GM13976 (cell line): ENCODE measurements at regions not wholly inside any gene's neighbourhood (a gene's known extent, or its start where the extent isn't known, plus 50 kb on each side); places are given as distances from the start of the nearest gene placed in this dataset.

Experiments used
- DNase-seq: peaks from one replicate; pipeline ENCODE4 v3.0.0; 2012; ENCODE audit warnings: low spot score
- in situ Hi-C: fragments of 300-500 bp; cut with MboI; formaldehyde crosslinking; loops from one replicate; pipeline ENCODE4 v1.12.0; 2022; ENCODE audit warnings: low sequenced_read_pairs, mixed read lengths, inconsistent platforms; ENCODE audit not compliant: unreplicated experiment
- TF ChIP-seq, protein P1 (sequence below): IDR thresholded peaks from 2 replicates; pipeline ENCODE4 v1.5.1; 2012; ENCODE audit warnings: borderline replicate concordance, mild to moderate bottlenecking; ENCODE audit not compliant: insufficient read depth; ENCODE audit errors: extremely low read depth, missing control alignments, control extremely low read depth

DNA sequence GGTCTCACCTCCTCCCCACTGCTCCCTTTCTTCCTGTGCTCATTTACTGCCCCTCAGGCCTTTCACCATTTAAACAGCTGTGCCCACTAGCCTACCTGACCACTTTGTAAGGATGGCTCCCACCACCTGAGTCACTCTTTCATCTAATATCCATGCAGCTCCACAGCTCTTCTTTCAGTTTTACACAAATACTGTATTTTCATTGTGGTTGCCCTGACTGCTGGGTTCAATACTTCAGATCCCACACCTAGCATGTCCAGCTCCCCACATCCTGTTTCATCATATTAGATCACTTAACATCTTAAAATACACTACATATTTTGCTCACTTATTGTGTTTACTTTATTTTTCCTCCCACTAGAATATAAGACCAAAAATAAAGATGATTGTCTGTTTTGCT lies 1110.6 kb downstream of the TSN start:
- in situ Hi-C loops: no loop called here
- no peak for DNase-seq
- TF ChIP-seq, protein P1, sequence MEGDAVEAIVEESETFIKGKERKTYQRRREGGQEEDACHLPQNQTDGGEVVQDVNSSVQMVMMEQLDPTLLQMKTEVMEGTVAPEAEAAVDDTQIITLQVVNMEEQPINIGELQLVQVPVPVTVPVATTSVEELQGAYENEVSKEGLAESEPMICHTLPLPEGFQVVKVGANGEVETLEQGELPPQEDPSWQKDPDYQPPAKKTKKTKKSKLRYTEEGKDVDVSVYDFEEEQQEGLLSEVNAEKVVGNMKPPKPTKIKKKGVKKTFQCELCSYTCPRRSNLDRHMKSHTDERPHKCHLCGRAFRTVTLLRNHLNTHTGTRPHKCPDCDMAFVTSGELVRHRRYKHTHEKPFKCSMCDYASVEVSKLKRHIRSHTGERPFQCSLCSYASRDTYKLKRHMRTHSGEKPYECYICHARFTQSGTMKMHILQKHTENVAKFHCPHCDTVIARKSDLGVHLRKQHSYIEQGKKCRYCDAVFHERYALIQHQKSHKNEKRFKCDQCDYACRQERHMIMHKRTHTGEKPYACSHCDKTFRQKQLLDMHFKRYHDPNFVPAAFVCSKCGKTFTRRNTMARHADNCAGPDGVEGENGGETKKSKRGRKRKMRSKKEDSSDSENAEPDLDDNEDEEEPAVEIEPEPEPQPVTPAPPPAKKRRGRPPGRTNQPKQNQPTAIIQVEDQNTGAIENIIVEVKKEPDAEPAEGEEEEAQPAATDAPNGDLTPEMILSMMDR: no peak

DNA sequence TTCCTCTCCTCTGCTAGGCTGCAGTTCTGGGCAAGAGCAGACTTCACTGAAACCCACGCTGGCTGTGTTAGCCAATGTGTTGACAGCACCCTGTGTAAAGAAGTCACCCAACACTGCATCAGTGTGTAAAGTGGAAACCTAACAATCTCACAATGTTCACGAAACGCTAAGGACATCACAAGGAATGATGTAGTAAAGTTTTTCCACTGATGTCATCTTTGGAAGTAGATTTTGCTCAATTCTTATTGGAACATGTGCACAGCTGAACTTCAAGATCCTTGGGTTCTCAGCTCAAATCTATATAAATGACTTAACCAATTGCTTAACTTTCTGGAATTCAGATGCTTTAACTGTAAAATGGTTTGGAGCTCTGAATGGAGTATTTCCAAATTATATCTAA lies 1112.5 kb downstream of the TSN start:
- in situ Hi-C loops: no loop called here

DNA sequence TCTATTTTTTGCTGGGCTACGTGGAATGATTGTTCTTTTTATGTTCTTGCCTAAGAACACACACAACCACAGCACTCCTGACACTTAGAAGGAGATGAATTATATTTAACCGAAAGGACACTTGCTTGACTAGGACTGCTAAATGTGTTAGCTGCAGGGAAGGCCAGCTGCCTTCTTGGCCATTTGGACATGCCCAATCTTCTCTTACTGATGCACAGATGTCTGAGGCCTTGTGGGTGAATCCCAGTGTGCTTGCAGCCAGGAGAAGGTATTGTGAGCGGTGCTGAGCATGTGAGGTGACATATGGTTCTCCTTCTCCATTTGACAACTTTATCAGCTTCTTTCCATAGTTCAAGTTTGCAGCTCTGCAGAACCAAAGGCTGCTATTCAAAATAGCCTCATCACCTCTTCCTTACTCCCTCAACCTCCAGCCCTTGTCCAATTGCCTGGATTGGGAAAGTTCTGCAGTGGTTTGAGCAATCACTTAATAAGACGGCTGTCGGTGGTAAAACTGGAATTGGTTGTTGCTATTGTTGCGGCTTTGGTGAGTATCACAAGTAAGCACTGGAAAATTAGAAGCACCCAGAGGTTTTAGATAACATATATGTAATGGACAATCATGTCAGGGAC lies 1113.3 kb downstream of the TSN start:
- in situ Hi-C loops: no loop called here
- no peak for DNase-seq
- TF ChIP-seq, protein P1: no peak

More for the DNA sequence above, 1112.5 kb downstream of the TSN start:
- DNase-seq: no peak
- TF ChIP-seq, protein P1: no peak

DNA sequence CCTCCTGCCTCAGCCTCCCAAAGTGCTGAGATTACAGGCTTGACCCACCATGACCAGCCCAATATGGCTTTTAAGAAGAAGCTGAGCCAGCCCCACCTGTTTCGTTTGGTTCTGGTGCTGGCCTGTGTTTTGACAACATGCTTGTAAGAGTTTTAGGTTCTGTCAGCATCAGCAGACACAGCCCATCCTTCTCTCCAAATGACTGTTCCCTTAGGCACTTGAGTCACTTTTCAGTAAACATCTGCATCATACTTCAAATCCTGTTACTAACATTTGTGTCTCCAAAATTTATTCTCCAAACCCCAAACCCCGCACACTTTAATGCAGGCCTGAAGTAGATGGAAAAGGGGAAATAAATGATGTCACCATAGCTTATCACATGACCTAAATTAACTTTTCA lies 1118.5 kb downstream of the TSN start:
- no peak for DNase-seq
- TF ChIP-seq, protein P1: no peak
- in situ Hi-C loops: no loop called here

DNA sequence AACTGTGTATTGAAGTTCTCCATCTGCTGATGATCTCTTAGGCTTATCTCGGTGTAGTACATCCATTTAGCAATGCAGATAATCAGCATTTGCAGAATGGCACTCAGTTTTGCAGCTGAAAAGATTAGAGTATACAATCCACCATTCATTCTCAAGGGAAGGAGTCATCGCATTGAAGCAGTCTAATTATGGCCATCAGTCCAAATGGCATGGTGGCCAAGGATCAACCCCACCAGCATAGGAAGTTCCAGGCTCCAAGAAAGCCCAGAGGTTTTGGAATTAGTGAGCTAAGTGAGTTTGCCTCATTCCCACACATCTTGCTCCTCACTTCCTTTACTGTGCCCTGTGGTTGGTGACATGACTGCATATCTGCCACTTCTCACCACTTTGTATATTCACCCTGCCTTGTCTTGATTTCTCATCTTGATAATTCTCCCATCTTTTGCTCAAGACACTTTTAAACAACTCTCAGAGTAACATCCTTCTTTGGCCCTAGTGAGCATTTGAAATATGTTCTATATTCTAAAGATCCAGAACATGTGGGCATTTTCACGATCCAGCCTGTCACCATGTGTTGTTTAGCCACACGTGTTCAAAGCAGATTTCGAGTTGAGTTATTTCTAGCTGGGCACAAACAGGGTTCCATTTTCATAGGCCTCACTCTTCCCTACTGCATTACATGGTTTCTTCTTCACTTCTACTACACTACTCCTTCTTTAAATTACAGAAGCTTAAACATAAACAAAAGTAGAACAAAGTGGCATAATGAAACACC lies 1119.8 kb downstream of the TSN start:
- TF ChIP-seq, protein P1: no peak
- in situ Hi-C loops: no loop called here
- DNase-seq: no peak

DNA sequence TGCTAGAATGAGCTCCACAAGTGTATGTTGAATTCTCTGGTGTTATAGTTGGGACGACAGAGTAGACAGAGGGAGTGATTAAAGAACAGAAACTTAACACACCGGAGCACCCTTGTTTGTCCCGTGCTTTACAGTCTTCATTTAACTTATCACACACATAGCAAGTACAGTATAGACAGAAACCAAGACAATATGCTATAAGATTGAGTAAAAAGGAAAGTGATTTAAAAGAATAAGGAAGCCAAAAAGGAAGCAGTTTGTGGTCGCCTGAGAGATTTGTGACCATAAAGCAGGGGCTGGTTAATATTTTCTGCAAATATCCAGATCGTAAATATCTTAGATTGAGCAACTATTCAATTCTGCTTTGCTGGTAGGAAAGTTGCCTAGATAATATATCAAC lies 1128.4 kb downstream of the TSN start:
- TF ChIP-seq, protein P1: no peak
- no peak for DNase-seq
- in situ Hi-C loops: no loop called here
